SK-N-SH (cell line): ENCODE measurements at regions not wholly inside any gene's neighbourhood (a gene's known extent, or its start where the extent isn't known, plus 50 kb on each side); places are given as distances from the start of the nearest gene placed in this dataset.

ENCODE experiments used
- CTCF ChIP-seq: fragments of 200-600 bp; sonication (generic); IDR thresholded peaks from 2 replicates; pipeline ENCODE4 v1.6.1; 2017; ENCODE audit warnings: antibody characterized with exemption, mild to moderate bottlenecking, moderate library complexity
- EP300 ChIP-seq, 2 experiments: IDR thresholded peaks; 2 replicates each; pipeline versions ENCODE4 v1.4.0 to v1.6.1; 2012; ENCODE audit warnings: borderline replicate concordance in 1 of 2, low read depth in 1 of 2, low read length in 1 of 2
- EZH2phosphoT487 ChIP-seq: fragments of 200-600 bp; sonication (generic); IDR thresholded peaks from 2 replicates; pipeline ENCODE4 v1.6.1; 2017; ENCODE audit warnings: low read depth, mixed run types, mild to moderate bottlenecking, antibody characterized with exemption, moderate library complexity, borderline replicate concordance
- FOXM1 ChIP-seq: IDR thresholded peaks from 2 replicates; pipeline ENCODE4 v1.4.0; 2012; ENCODE audit warnings: low read depth, mild to moderate bottlenecking
- MEF2A ChIP-seq: IDR thresholded peaks from 2 replicates; pipeline ENCODE4 v1.4.0; 2012; ENCODE audit warnings: low read depth, borderline replicate concordance
- POLR2AphosphoS5 ChIP-seq: IDR thresholded peaks from 2 replicates; pipeline ENCODE4 v1.6.1; 2012; ENCODE audit warnings: low read depth, low read length
- RCOR1 ChIP-seq: fragments of 150-350 bp; IDR thresholded peaks from 2 replicates; pipeline ENCODE4 v1.6.1; 2017; ENCODE audit warnings: antibody characterized with exemption, low read length
- REST ChIP-seq: IDR thresholded peaks from 2 replicates; pipeline ENCODE4 v1.6.1; 2012; ENCODE audit warnings: mild to moderate bottlenecking, low read depth, low read length, moderate library complexity
- TAF1 ChIP-seq: IDR thresholded peaks from 2 replicates; pipeline ENCODE4 v1.6.1; 2012; ENCODE audit warnings: low read depth, mild to moderate bottlenecking, low read length, moderate library complexity, borderline replicate concordance

GRCh38 chr5:125655156-125655555 lies 768.1 kb upstream of the GRAMD2B start:
- TF ChIP-seq CTCF = no peak
- no peak for TF ChIP-seq POLR2AphosphoS5
- TF ChIP-seq EZH2phosphoT487 = no peak
- TF ChIP-seq TAF1 = no peak
- no peak for TF ChIP-seq RCOR1
- TF ChIP-seq REST = no peak
- TF ChIP-seq FOXM1 = no peak
- TF ChIP-seq EP300 (IDR thresholded peaks at IDR 0.05; ENCODE audit: borderline replicate concordance in 1 of 2, low read depth in 1 of 2, low read length in 1 of 2) = no peak
- TF ChIP-seq MEF2A = no peak
